ENCODE measurements at regions not wholly inside any gene's neighbourhood (a gene's known extent, or its start where the extent isn't known, plus 50 kb on each side); places are given as distances from the start of the nearest gene placed in this dataset.

DNA sequence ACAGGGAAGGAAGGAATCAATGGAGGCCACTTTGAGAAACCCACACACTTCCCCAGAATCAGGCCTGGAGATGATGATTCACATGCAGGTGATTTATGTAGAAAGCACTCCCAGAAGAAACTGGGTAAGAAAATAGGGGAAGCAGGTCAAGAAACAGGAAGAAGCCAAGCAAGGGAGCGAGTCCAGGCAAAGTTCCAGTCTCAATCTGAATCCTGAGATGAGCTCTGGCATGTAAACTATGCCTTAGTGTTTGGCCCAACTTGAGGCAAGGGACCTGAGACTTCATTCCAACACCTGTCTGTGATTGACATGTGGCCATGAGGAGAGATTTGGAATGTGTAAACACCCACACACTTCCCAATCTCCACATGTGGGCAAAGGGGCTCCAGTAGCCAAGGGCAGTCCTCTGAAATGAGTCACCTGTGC, 61.6 kb upstream of the CTNNB1 start:
- DNase-seq: no peak

DNA sequence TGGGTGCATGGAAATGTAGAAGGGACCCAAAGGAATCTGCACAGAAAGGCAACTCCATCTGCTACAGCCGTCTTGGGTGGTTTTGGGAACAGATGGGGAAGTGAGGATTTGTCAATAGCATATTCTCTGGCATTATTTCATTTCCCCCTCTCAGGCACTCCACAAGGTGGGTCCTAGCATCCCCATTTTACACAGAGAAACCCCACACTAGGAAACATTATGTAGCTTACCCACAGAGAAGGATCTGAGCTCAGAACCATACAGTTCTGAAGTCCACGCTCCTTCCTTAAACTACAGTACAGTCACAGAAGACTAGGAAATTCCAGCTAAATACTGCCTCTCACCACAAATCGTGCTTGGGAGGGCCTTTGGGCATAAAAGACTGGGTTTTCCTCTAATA, 61.2 kb upstream of the CTNNB1 start:
- DNase-seq: no peak

DNA sequence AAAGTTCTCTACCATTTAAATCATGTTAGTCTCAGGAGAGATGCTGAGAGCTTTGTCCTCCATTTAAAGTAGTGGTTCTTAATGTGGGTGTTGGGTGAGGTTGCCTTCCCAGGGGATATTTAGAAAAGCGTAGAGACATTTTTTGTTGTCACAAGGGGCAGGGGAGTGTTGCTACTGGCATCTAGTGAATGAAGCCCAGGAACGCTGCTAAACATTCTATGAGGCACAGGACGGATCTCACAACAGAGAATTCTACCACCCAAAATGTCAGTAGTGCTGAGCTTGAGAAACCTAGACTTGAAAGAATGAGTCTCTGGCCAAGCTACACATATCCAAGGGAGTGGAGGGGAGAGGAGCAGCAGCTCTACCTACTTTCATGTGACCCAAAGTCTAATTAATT, 60.7 kb upstream of the CTNNB1 start:
- DNase-seq: no peak

DNA sequence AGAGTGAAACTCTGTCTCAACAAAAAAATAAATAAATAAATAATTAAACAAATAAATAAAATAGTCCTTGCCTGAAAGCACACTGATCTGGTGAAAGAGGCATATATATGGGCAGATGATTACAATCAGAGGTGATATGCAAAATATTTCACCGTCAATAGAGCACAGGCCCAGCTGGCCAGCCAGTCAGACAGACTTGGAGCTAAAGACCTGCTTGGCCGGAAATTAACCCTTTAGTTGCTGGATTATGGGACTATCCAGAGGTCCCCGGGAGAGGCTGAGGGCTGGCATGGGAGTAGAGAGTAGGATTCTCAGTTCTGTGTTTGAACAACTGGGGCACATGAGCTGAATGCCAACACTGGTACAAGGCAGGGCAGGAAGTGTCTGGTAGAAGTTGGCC, 59.1 kb upstream of the CTNNB1 start:
- no peak for DNase-seq

DNA sequence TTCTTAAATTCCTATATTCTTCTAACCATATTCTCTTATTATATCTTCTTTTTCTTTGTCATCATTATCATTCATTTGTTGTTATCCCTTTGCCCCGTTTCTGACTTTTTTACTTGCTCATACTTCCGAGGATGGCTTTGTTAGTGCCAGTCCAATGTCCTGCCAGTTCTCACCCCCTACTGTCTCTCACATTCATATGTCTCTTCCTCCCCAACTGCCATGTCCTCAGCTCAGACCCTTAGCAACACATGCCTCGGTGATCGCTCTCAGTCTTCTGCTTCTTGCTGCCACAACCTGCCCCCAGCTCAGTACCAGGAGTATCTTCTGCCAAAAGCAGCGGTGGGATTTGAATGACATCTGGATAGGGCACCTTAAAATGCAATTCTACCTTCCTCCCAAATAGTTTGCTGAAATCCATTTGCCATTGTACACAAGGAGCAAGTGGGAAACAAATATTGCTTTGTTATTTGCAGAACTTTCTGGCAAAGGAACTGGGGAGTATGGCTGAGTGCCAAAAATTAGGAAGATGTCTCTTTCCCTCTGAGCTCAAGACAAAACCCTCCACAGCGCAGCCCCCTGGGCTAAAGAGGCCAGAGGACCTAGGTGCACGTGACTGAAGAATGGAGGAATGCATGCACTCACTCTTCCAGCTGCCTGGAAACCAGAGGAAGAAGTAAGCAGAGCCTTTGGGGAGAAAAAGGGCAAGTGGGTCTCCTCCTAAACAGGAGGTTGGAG, 57.7 kb upstream of the CTNNB1 start:
- DNase-seq: peak in 1 of 56 donors; percentile 31

- no peak for DNase-seq
Measured at GRCh38 chr3:41143421-41144031, 55.8 kb upstream of the CTNNB1 start.

DNA sequence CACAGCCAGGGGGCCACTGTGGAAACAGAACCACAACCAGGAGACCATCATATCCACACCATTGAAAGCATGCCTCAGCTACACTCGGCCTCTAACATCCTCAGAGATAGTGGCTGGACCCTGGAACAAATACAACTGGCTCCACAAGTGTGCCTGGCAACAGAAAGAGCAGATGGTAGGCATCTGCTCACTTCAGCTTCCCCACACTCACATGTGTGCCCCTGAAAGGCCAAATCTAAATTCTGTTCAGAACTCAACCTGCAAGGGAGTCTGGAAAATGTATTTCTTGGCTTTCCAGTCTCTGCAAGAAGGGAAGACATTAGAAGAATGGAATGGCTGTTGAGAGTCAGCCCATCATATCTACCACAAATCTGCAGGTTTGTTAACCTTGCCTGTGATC, 54.7 kb upstream of the CTNNB1 start:
- no peak for DNase-seq

DNA sequence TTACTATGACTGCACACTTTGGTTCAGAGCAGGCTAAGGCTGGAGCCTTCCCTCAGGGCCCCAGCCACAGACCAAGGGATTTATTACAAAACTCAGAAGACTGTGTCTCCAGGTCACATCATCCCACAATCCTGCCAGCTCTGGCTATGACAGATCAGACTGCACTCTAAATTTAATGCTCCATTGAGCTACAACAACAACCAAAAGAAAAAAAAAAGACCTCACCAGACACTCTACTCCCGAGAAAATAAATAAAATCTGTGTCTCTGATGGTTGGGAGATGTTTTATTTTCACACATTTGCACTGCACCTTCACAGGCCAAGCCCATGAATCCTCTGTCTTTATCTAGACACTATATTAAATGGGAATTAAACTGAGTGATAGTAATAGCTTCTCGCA, 50.8 kb upstream of the CTNNB1 start:
- DNase-seq: no peak

GRCh38 chr3:41148901-41149300, 50.4 kb upstream of the CTNNB1 start:
- no peak for DNase-seq

Measured in amygdala (tissue), 56 donors.